GM21619 (cell line): ENCODE measurements at regions not wholly inside any gene's neighbourhood (a gene's known extent, or its start where the extent isn't known, plus 50 kb on each side); places are given as distances from the start of the nearest gene placed in this dataset.

ENCODE experiments used
- ATAC-seq: cut with Tn5 transposase; IDR thresholded peaks from one replicate; pipeline ENCODE4 v1.9.1; 2021; ENCODE audit not compliant: unreplicated experiment

DNA sequence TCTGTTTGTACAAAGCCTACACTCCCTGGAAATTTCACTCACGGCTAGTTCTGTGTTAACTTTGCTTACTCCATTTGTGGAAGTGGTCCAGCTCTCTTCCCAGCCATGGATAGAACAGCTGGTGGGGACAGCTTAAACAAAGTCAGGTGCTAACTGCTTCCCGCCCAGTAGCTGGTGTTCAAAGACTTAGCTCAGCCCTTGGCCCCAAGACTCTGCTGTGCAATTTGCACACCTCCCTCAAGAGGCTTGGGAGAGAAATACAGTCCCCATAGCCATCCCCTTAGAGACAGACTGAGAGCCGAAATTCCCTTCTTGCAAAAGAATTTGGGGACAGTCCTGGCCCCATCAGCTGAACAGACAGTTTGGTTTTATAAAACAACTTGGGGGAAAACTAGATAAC lies 73.8 kb upstream of the RAI14 start:
- ATAC-seq = no peak

DNA sequence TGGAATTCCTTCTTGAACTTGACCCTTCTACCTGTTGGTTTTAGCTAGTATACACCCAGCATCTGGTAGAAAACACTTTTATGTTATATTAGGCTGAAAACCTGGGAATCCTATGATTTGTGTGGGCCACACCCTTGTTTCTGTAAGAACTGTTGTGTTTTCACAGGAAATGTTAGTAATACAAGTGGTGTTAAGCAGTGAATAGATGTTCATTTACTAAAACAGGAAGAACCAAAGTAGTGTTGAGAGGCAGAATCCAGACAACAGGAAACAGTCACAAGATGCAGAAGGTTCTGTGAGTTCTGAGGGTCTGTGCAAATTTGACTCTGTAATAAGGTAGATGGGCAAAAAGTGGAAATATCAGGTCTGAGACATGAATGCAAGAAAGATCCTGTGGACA lies 73.0 kb upstream of the RAI14 start:
- ATAC-seq = no peak

DNA sequence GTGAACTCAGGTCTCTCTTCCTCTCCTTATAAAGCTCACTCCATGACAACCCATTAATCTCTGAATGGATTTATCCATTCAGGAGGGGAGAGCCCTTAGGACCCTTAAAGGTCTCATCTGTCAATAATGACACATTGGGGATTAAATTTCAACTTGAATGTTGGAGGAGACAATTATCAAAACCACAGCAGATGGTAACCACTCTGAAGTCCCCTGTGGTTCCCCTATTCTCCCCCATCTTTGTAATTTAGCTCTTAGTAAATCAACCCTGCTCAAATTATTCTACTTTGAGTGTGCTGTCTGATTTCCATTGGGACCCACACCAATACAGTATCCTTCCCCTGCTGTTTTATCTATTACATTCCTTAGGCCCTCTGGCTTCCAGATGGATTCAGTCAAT lies 72.0 kb upstream of the RAI14 start:
- ATAC-seq = no peak

DNA sequence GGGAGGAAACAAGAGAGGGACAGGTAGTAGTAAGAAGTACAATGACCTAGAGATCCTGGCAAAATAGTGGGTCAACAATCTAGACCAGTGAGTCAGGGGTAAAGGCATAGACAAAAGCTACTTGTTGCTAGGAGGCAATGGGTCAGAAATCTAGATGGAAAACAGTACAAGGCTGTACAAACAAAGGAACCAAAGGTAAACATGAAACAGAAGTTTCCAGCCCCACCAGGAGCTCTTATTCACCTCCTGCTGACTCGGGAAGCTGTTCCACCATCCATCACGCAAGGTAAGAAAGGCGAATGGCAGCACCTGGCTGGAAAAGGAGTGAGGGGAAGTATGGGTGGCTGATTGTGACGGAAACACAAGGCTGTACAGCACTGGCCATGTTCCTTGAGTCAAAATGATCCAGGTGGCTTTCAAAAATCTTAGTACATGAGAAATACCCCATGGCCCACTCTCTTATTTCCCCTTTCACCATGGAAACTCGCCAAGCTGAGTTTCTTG lies 70.5 kb upstream of the RAI14 start:
- no peak for ATAC-seq

DNA sequence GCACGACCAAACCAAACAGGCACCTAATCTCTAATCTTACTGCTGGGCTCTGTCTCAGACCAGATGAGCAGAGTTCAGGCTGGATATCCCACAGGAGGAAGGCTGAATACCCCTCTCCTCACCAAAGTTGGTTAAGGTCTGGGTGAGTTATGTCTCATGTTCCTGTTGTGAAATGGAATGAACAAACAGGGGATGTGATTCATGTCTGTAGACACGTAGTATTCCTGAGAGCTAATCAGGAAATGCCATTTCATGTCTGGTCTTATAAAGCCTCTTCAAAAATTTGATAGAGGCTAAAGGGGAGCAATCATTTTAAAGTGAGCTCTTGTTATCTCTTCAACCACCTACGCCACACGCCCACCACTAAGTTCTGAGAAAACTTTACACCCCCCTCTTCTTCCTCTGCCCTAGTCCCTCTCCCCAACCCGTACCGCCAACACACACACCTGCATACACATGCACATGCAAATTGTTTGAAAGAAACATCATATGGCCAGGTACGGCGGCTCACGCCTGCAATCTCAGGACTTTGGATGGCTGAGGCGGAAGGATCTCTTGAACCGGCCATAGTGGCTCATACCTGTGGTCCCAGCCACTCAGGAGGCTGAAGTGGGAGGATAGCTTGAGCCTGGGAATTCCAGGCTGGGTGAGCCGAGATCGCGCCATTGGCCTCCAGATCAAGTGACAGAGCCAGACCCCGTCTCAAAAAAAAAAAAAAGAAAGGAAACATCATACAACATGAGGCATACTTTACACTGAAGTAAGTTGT lies 69.8 kb upstream of the RAI14 start:
- no peak for ATAC-seq

DNA sequence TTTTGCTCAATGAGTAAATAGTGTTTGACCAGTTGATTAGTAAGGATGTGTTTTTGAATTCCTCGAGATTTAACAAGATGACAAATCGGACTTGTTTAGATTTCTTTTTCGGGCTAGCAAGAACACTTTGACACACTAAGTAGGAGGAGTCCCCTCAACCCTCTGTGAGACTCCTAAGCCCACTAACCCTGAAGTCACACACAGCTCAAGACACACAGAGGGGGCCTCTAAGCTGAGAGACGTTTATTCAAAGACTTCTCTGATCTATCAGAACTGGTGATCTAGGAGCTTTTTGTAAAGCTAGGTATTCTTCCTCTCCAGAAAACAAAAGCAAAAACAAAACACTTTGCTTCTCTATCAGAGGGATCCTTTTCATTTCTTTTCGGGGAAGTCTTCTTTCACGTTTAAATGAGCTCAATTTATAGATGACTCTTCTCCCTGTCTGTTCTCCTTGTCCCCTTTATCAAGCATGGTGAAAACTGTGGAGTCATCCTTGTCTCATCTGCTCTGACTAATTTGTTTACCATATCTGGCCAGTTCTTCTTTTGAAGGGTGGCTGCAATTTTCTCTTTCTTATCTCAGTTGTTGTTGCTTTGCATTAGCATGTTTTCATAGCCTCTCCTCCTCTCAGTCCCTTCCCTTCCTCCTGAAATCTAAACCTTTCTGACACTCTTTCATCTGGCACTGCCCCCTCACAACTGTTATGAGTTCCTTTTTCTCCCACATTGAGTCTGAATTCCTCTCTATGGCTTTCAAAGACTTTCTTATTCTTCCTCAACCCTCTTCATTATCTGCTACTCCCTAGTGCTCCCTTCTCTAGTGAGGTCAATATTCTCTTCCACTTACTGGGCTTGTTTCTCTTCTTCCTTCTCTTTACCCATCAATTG lies 68.5 kb upstream of the RAI14 start:
- ATAC-seq = no peak

DNA sequence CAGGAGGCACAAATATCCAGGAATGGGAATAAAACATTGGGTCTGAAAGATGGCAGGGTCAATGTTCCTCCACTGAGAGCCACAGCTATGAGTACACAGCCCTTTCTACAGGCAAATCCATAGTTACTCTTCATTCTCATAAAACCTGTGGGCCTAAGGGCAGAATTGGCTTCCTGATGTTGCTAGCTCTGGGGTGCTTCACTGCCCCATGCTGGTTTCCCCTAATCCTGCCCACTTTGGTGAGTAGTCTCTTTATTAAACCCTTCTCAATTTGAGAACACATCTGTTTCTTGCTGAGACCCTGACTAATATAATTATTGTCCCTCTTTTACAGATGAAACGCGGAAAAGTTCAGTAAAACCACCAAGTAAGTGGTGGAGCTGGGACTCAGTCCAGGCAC lies 66.3 kb upstream of the RAI14 start:
- ATAC-seq = no peak

DNA sequence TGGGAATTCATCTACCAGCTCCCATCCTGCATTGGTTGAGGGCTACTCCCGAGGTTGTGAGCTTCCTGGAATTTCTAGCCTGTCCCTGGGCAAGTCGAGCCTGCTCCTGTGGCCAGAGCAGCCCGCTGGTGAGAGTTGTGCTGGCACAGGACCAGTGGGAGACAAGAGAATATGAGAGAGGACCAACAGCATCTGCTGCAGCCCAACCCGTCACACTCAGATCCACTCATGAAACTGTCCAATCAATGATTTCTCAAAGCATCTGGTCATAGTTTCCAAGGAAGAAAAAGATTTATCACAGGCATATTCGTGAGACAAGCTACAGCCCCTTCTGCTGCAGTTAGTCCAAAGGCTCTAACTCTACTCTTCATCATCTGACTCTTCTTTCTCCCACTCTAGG lies 64.4 kb upstream of the RAI14 start:
- ATAC-seq = no peak

DNA sequence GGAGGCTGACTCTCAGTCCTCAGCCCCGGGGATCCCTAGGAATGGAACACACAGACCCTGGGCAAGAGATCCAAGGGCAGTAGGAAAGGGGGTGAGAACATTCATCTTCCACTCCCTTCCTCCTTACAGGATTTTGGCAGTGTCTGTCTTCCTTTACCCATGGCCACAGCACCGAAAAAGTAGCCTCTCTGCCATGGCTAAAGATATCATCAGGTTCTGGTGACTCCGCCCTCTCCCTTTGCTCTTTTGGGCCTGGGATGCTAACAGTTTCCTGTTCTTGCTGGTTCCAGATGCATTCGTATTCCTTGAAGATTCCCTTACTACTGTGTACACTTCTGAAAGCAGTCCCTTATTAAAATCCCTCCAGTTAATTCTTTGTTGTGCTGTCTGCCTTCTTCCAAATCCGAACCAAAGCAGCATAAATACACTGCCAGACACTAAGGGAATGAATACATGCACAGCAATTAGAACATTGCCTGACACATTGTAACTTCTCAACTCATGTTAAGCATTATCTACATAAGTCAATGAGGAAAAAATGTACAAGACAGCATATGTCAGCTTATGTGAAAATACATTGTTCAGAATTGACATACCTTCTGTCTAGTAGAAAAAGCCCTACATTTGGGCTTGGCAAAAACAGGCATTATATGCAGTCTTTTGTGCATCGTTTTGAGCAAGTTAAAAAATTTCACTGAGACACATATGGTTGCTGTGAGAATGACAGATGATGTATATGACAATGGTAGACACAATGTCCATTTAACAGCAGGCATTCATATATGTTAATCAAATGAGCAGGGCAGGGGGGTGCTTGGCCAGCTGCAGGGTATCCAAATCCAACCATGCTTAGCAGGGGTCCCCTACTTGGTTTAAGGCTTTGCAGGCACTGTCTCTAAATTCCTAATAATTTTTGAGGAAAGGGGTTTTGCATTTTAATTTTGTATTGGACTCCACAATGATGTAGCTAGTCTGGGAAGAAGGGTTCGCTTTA lies 58.8 kb upstream of the RAI14 start:
- no peak for ATAC-seq

DNA sequence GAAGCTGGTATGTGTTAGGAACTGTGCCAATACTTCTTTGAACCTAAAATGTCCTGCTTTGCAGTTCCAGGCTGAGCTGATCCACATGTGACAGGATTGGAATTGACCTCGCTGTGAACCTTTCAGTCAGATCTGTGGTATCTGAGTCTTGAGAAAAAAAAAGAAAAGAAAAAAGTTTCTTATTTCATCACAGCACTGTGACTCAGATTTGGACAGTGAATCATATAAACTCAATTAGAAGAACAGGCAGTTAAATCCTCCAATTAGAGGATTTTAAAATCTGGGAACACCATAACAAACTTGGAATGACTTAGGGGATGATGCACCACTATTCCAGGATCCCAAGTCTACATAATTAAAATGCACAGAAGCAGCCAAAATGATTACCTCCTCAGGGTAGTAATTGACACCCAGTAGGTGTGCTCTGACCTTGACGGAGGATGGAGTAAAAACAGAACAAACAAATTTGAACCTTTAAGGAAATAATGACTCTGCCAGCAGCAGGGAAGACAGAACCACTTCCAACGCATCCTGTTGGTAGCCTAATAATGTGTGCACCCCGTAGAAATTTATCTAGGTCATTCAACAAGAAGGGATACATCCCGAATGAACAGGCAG lies 57.8 kb upstream of the RAI14 start:
- ATAC-seq = no peak

DNA sequence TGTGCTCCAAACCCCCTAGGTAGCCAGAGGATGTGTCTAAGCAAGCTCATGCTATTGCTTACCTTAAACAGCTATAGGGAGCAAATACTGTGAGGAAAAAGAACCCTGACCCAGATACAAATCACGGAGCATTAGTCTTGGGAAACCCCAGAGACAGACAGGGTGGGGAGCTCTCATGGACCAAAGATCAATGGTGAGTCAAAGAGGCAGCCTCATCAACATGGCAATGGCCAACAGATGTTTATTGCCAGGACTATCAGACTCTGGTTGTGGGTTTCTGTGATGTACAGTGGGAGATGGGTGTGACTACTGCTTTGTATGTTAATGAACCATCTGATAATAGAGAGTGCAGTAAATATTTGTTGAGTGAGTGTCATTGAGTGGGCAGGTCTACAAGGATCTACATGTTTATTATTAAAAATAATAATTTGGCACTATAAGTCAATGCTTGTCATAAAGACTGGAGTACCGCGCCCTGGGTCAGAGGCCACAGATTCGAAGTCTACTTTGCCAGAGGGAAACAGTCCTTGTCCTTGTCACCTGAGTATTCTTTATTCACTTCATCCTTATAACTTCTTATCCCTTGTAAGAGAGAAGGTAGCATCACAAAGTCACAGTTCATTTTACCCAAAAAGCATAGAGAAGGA lies 56.5 kb upstream of the RAI14 start:
- ATAC-seq = no peak

DNA sequence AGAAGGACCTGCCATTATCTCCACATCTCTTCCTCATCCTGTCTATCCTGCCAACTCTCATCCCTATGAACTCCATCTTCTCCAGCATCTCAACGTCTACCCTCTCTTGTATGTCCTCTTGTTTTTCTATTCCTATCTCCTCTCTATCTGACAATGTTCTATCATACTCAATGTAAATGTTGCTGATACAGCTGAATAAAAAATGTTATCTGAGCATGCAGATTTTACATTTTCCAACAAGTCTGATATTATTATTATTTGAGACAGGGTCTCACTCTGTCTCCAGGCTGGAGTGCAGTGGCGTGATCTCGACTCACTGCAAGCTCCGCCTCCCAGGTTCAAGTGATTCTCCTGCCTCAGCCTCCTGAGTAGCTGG lies 56.0 kb upstream of the RAI14 start:
- ATAC-seq = no peak

DNA sequence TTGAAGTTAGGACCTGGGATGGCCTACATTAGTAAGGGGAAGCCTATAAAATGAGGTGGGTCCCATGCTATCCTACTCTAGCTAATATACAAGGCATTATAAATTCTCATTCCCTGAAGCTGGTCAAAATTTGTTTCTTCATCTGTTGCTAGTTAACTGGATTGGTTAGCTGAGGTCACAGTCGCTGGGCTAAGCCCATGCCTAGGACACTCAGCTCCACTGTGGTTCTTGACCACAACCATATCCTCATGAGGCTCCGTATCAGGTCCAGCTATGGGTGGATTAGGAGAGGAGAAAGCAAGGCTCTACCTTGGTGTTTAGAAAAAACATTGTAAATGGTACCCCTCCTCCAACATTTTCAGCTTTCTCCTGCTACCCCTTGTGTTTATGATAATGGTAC lies 52.8 kb upstream of the RAI14 start:
- no peak for ATAC-seq

DNA sequence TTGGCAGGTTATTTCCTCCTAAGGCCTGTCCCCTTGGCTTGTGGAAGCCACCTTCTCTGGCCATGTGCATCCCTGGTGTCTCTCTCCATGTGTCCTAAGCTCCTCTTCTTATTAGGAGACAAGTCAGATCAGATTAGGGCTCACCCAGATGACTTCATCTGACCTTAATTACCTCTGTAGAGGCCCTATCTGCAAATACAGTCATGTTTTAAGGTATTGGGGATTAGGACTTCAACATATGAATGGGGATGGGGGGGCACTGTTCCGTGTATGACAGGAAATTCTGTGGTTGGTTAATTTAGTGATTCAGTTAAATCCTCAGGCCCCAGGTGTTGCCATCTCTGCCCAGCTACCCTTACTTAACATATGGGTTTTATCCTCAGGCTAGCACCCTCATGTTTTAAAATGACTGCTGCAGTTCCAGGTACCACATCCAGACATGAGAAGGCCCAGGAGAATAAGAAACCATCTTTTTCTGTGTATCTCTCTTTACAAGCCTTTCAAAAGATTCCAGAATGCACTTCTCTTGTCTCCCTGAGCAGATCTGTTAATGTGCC lies 51.9 kb upstream of the RAI14 start:
- ATAC-seq = no peak

DNA sequence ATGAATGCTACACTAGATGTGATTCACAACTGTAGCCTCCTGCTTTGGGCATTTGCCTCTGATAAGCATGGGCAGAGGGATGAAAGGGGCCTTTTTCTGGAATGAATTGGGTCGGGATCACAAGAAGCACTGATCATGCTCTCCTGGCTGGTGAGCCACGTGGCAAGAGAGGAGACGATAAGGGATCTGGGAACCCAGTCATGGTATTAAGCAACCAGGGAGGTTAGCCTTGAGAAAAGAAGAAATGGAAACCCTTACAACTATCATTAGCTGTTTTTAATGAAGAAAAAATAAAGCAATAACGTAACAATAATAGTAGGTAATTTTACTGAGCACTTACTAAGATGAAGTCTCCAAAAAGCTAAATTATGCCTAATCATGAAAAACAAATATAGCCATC lies 50.0 kb upstream of the RAI14 start:
- ATAC-seq = no peak
